ENCODE measurements at regions not wholly inside any gene's neighbourhood (a gene's known extent, or its start where the extent isn't known, plus 50 kb on each side); places are given as distances from the start of the nearest gene placed in this dataset.

DNA sequence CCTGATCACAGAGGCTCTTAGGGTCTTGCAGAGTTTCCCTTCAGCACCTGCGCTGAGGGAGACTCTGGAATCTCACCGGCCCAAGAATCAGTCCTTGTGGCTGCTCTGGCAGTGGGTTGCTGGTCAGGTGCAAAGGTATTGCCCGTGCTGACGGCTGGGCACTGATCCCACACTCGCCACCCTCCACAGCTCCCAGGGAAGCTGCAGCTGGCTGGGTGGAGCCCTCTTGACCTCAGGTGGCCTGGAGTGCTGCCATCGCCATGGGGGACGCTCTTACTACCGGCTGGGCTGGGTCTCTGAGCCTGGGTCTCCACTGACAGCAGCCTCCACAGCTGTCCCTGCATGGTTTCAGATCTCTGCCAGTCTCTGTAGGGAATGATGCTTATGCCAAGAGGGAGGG is 52.6 kb upstream of the EPHB3 start:
- no peak for TF ChIP-seq POLR2A (IDR thresholded peaks at IDR 0.05; ENCODE audit: low read length)
- no peak for TF ChIP-seq GATA1 (IDR thresholded peaks at IDR 0.05; ENCODE audit: low read depth, low read length)
